Lung (tissue), 11 donors: ENCODE measurements at regions not wholly inside any gene's neighbourhood (a gene's known extent, or its start where the extent isn't known, plus 50 kb on each side); places are given as distances from the start of the nearest gene placed in this dataset.

Experiments
- ATAC-seq: fragments of 200-7000 bp; cut with Tn5 transposase; one replicate; pipeline ENCODE4 v1.9.1; 2020; ENCODE audit warnings: moderate number of reproducible peaks; ENCODE audit not compliant: insufficient read depth, low FRiP score
- DNase-seq, 3 donors: peaks; one replicate each; pipeline ENCODE4 v3.0.0-alpha.2; 2013 to 2017
- H3K27ac ChIP-seq, 2 donors: one replicate each; pipeline ENCODE4 v1.5.1; 2013; ENCODE audit warnings: mild to moderate bottlenecking in 2 of 2, moderate library complexity in 2 of 2, control low read depth in 1 of 2, inconsistent platforms in 1 of 2, low read depth in 1 of 2, low read length in 1 of 2
- H3K27me3 ChIP-seq, 3 donors: one replicate each; pipeline ENCODE4 v1.5.1; 2013; ENCODE audit warnings: low read length in 2 of 3; ENCODE audit not compliant: control insufficient read depth in 3 of 3, insufficient read depth in 3 of 3
- H3K36me3 ChIP-seq, 4 donors: one replicate each; pipeline ENCODE4 v1.5.1; 2013; ENCODE audit warnings: low read length in 4 of 4, mild to moderate bottlenecking in 1 of 4, moderate library complexity in 1 of 4; ENCODE audit not compliant: control insufficient read depth in 4 of 4, insufficient read depth in 4 of 4
- H3K4me1 ChIP-seq, 5 donors: one replicate each; pipeline ENCODE4 v1.5.1; 2013; ENCODE audit warnings: low read length in 5 of 5, mild to moderate bottlenecking in 2 of 5, moderate library complexity in 1 of 5; ENCODE audit not compliant: control insufficient read depth in 5 of 5, insufficient read depth in 5 of 5
- H3K4me3 ChIP-seq: one replicate; pipeline ENCODE4 v1.5.1; 2013; ENCODE audit warnings: mild to moderate bottlenecking, control low read depth, moderate library complexity
- H3K9ac ChIP-seq, 2 donors: one replicate each; pipeline ENCODE4 v1.5.1; 2013; ENCODE audit warnings: low read length in 2 of 2, control low read depth in 1 of 2; ENCODE audit not compliant: insufficient read depth in 1 of 2
- H3K9me3 ChIP-seq, 4 donors: one replicate each; pipeline ENCODE4 v1.5.1; 2013; ENCODE audit warnings: low read length in 3 of 4, mild to moderate bottlenecking in 1 of 4, moderate library complexity in 1 of 4; ENCODE audit not compliant: control insufficient read depth in 4 of 4, insufficient read depth in 3 of 4
- CTCF ChIP-seq: IDR thresholded peaks from 2 replicates; pipeline ENCODE4 v1.5.1; 2012; ENCODE audit warnings: mild to moderate bottlenecking; ENCODE audit errors: control extremely low read depth, extremely low read depth
- WGBS, 2 donors: extraction: QIAGEN DNeasy Blood & Tissue Kit; methylation state at CpG; one replicate each; pipeline ENCODE4 v1.1.7; 2013; 5-methylcytosine and 5-hydroxymethylcytosine counted together
- donor health status: control.
- donor health status: control.
- donor health status: Bipolar disorder and iron deficiency.
- donor health status: healthy.
- donor health status: DM: yes; HTN: yes; CAD: no.

- DNase-seq (peak in 2 of 3 donors; percentile 14 to 33), ATAC-seq (no peak)
- Histone ChIP-seq H3K9ac (no peak overlapping the region), H3K27ac (peak overlapping the region in 1 of 2 donors; percentile 92), H3K27me3 (no peaks in the 10 kb centered on the region), H3K36me3 (no peaks in the 10 kb centered on the region), H3K4me1 (peaks cover 0 to 21% (median 17%) of the 10 kb centered on the region in 5 donors), H3K4me3 (no peak overlapping the region), H3K9me3 (no peaks in the 10 kb centered on the region)
- WGBS, 2 donors, result 29 to 60% methylated on average over 22 of the region's 22 CpGs
- no peak for TF ChIP-seq CTCF
Observed at GRCh38 chr15:31265871-31266711, 60.5 kb upstream of the KLF13 start.

GRCh38 chr15:31266712-31267111 lies 59.9 kb upstream of the KLF13 start:
- no peak for DNase-seq
- peaks cover 0 to 21% (median 17%) of the 10 kb centered on the region in 5 donors for H3K4me1 ChIP-seq

GRCh38 chr15:31267161-31268107 lies 59.2 kb upstream of the KLF13 start:
- ATAC-seq, result no peak
- Histone ChIP-seq H3K36me3 (no peaks in the 10 kb centered on the region), H3K9ac (no peak overlapping the region), H3K27me3 (no peaks in the 10 kb centered on the region), H3K4me3 (no peak overlapping the region), H3K27ac (peak overlapping the region in 1 of 2 donors; percentile 5), H3K9me3 (no peaks in the 10 kb centered on the region), H3K4me1 (peaks cover 0 to 22% (median 17%) of the 10 kb centered on the region in 5 donors)
- TF ChIP-seq CTCF, result no peak
- 86 to 89% methylated on average over 20 of the region's 20 CpGs for WGBS, 2 donors
- DNase-seq, result no peak

More at GRCh38 chr15:31266712-31267111, 59.9 kb upstream of the KLF13 start:
- no peaks in the 10 kb centered on the region for H3K27me3 ChIP-seq
- no peak overlapping the region for H3K4me3 ChIP-seq
- 40 to 75% methylated on average over 13 of the region's 13 CpGs for WGBS, 2 donors
- peak overlapping the region in 1 of 2 donors; percentile 65 for H3K27ac ChIP-seq
- ATAC-seq, result no peak
- H3K36me3 ChIP-seq, result no peaks in the 10 kb centered on the region
- H3K9me3 ChIP-seq, result no peaks in the 10 kb centered on the region
- no peak overlapping the region for H3K9ac ChIP-seq
- TF ChIP-seq CTCF, result no peak
